ENCODE measurements at regions not wholly inside any gene's neighbourhood (a gene's known extent, or its start where the extent isn't known, plus 50 kb on each side); places are given as distances from the start of the nearest gene placed in this dataset.

GRCh38 chr11:95508219-95508890 lies 277.4 kb upstream of the SESN3 start:
- H3K27ac Mint-ChIP-seq, result peak overlapping the region; percentile 44
- peaks cover 23% of the 10 kb centered on the region for H3K4me1 Mint-ChIP-seq
- DNase-seq (ENCODE audit: low spot score in 2 of 2, unreplicated experiment in 2 of 2), result no peak
- no peaks in the 10 kb centered on the region for H3K27me3 Mint-ChIP-seq (ENCODE audit: low read depth)
- H3K36me3 Mint-ChIP-seq, result no peaks in the 10 kb centered on the region
- TF ChIP-seq CTCF (IDR thresholded peaks at IDR 0.05; ENCODE audit: unreplicated experiment), result no peak
- no peaks in the 10 kb centered on the region for H3K9me3 Mint-ChIP-seq
- H3K4me3 Mint-ChIP-seq, result no peak overlapping the region

- no peak for DNase-seq (ENCODE audit: low spot score in 2 of 2, unreplicated experiment in 2 of 2)
- Mint-ChIP-seq H3K27ac (no peak overlapping the region), H3K9me3 (no peaks in the 10 kb centered on the region), H3K27me3 (ENCODE audit: low read depth) (no peaks in the 10 kb centered on the region), H3K4me3 (no peak overlapping the region), H3K36me3 (no peaks in the 10 kb centered on the region), H3K4me1 (peaks cover 18% of the 10 kb centered on the region)
- TF ChIP-seq CTCF (IDR thresholded peaks at IDR 0.05; ENCODE audit: unreplicated experiment), result no peak
Observed at GRCh38 chr11:95507794-95508193, 276.8 kb upstream of the SESN3 start.

- Mint-ChIP-seq H3K4me3 (no peak overlapping the region), H3K27me3 (ENCODE audit: low read depth) (no peaks in the 10 kb centered on the region), H3K9me3 (no peaks in the 10 kb centered on the region), H3K4me1 (peaks cover 12% of the 10 kb centered on the region), H3K36me3 (no peaks in the 10 kb centered on the region), H3K27ac (no peak overlapping the region)
- no peak for DNase-seq (ENCODE audit: low spot score in 2 of 2, unreplicated experiment in 2 of 2)
- no peak for TF ChIP-seq CTCF (IDR thresholded peaks at IDR 0.05; ENCODE audit: unreplicated experiment)
Observed at GRCh38 chr11:95506777-95507176, 275.8 kb upstream of the SESN3 start.

- Mint-ChIP-seq H3K27me3 (ENCODE audit: low read depth) (no peaks in the 10 kb centered on the region), H3K4me3 (no peak overlapping the region), H3K4me1 (peaks cover 12% of the 10 kb centered on the region), H3K36me3 (no peaks in the 10 kb centered on the region), H3K9me3 (no peaks in the 10 kb centered on the region), H3K27ac (no peak overlapping the region)
- DNase-seq (ENCODE audit: low spot score in 2 of 2, unreplicated experiment in 2 of 2), result no peak
- TF ChIP-seq CTCF (IDR thresholded peaks at IDR 0.05; ENCODE audit: unreplicated experiment), result no peak
Observed at GRCh38 chr11:95505927-95506426, 275.0 kb upstream of the SESN3 start.

- no peak for DNase-seq (ENCODE audit: low spot score in 2 of 2, unreplicated experiment in 2 of 2)
- no peak for TF ChIP-seq CTCF (IDR thresholded peaks at IDR 0.05; ENCODE audit: unreplicated experiment)
- H3K27ac Mint-ChIP-seq, result no peak overlapping the region
- H3K36me3 Mint-ChIP-seq, result no peaks in the 10 kb centered on the region
- H3K4me3 Mint-ChIP-seq, result no peak overlapping the region
- no peaks in the 10 kb centered on the region for H3K9me3 Mint-ChIP-seq
- H3K4me1 Mint-ChIP-seq, result peaks cover 18% of the 10 kb centered on the region
- no peaks in the 10 kb centered on the region for H3K27me3 Mint-ChIP-seq (ENCODE audit: low read depth)
Observed at GRCh38 chr11:95503047-95503446, 272.0 kb upstream of the SESN3 start.
